HEK293T (cell line): ENCODE measurements at regions not wholly inside any gene's neighbourhood (a gene's known extent, or its start where the extent isn't known, plus 50 kb on each side); places are given as distances from the start of the nearest gene placed in this dataset.

Source experiments
- CTCF ChIA-PET: fragments of 350-600 bp; formaldehyde crosslinking; extraction: SDS; loops from one replicate; lab custom pipeline; 2021; ENCODE audit warnings: antibody characterized with exemption, inconsistent platforms; lab: Yijun Ruan, JAX
- POLR2A ChIA-PET: fragments of 350-600 bp; formaldehyde crosslinking; extraction: SDS; loops from one replicate; lab custom pipeline; 2020; ENCODE audit warnings: antibody characterized with exemption, inconsistent platforms; lab: Yijun Ruan, JAX
- DNase-seq: peaks from one replicate; pipeline ENCODE4 v3.0.0; 2012; ENCODE audit warnings: mixed read lengths; ENCODE audit errors: extremely low spot score
- ARNT ChIP-seq: fragments of 450-650 bp; IDR thresholded peaks from 2 replicates; pipeline ENCODE4 v1.6.1; 2017; ENCODE audit warnings: mild to moderate bottlenecking
- BHLHE40 ChIP-seq: fragments of 450-650 bp; IDR thresholded peaks from 2 replicates; pipeline ENCODE4 v1.6.1; 2016; ENCODE audit warnings: mild to moderate bottlenecking, moderate library complexity, borderline replicate concordance
- CTBP1 ChIP-seq: fragments of 450-650 bp; IDR thresholded peaks from 2 replicates; pipeline ENCODE4 v1.6.1; 2016; ENCODE audit warnings: borderline replicate concordance
- ELF4 ChIP-seq: fragments of 450-650 bp; IDR thresholded peaks from 2 replicates; pipeline ENCODE4 v1.6.1; 2017; ENCODE audit warnings: antibody characterized with exemption
- FOXA1 ChIP-seq: fragments of 450-650 bp; IDR thresholded peaks from 2 replicates; pipeline ENCODE4 v1.6.1; 2016; ENCODE audit warnings: mild to moderate bottlenecking
- FOXK2 ChIP-seq: fragments of 450-650 bp; IDR thresholded peaks from 2 replicates; pipeline ENCODE4 v1.6.1; 2016; ENCODE audit warnings: mild to moderate bottlenecking
- FOXM1 ChIP-seq: fragments of 450-650 bp; IDR thresholded peaks from 2 replicates; pipeline ENCODE4 v1.6.1; 2017; ENCODE audit warnings: mild to moderate bottlenecking, borderline replicate concordance
- HDGF ChIP-seq: fragments of 450-650 bp; IDR thresholded peaks from 2 replicates; pipeline ENCODE4 v1.6.1; 2017; ENCODE audit warnings: antibody characterized with exemption, borderline replicate concordance
- L3MBTL2 ChIP-seq: fragments of 450-650 bp; conservative IDR thresholded peaks from 2 replicates; pipeline ENCODE4 v1.6.1; 2016; ENCODE audit warnings: mild to moderate bottlenecking
- LEF1 ChIP-seq: fragments of 450-650 bp; IDR thresholded peaks from 2 replicates; pipeline ENCODE4 v1.6.1; 2017; ENCODE audit warnings: mild to moderate bottlenecking, borderline replicate concordance
- NFRKB ChIP-seq: fragments of 450-650 bp; IDR thresholded peaks from 2 replicates; pipeline ENCODE4 v1.6.1; 2016; ENCODE audit warnings: mild to moderate bottlenecking, moderate library complexity
- PKNOX1 ChIP-seq: fragments of 450-650 bp; IDR thresholded peaks from 2 replicates; pipeline ENCODE4 v1.6.1; 2016
- SP1 ChIP-seq: fragments of 450-650 bp; IDR thresholded peaks from 2 replicates; pipeline ENCODE4 v1.6.1; 2017
- SUZ12 ChIP-seq: fragments of 450-650 bp; IDR thresholded peaks from 2 replicates; pipeline ENCODE4 v1.6.1; 2016; ENCODE audit warnings: mild to moderate bottlenecking
- TARDBP ChIP-seq: fragments of 450-650 bp; IDR thresholded peaks from 2 replicates; pipeline ENCODE4 v1.6.1; 2016
- ZNF384 ChIP-seq: fragments of 450-650 bp; IDR thresholded peaks from 2 replicates; pipeline ENCODE4 v1.6.1; 2016

GRCh38 chr12:34393086-34393820, 371.0 kb downstream of the ALG10 start:
- ChIA-PET POLR2A (no interaction called here), CTCF (no interaction called here)
- TF ChIP-seq FOXA1 (no peak), FOXK2 (no peak), ARNT (no peak)
- no peak for DNase-seq

- TF ChIP-seq L3MBTL2, result no peak
- no peak for TF ChIP-seq PKNOX1
- no peak for TF ChIP-seq FOXM1
- ChIA-PET CTCF (no interaction called here), POLR2A (no interaction called here)
- no peak for DNase-seq
Observed at GRCh38 chr12:34393821-34394150, 371.5 kb downstream of the ALG10 start.

GRCh38 chr12:34394211-34395055, 372.1 kb downstream of the ALG10 start:
- no peak for DNase-seq
- TF ChIP-seq SP1 (no peak), ZNF384 (no peak), SUZ12 (no peak), BHLHE40 (no peak), NFRKB (no peak), TARDBP (no peak), FOXK2 (no peak), FOXA1 (no peak), CTBP1 (no peak), PKNOX1 (no peak), ARNT (no peak), L3MBTL2 (no peak), FOXM1 (no peak), LEF1 (no peak), HDGF (no peak), ELF4 (no peak)
- ChIA-PET POLR2A (no interaction called here), CTCF (no interaction called here)

GRCh38 chr12:34395056-34396005, 373.0 kb downstream of the ALG10 start:
- TF ChIP-seq HDGF (no peak), ARNT (no peak), ELF4 (no peak), NFRKB (no peak), PKNOX1 (no peak), BHLHE40 (no peak), L3MBTL2 (no peak), TARDBP (no peak), FOXA1 (no peak)
- DNase-seq, result no peak
- ChIA-PET POLR2A (no interaction called here), CTCF (no interaction called here)

- DNase-seq, result no peak
- TF ChIP-seq FOXK2 (no peak), ELF4 (no peak), L3MBTL2 (no peak), PKNOX1 (no peak), FOXM1 (no peak), HDGF (no peak)
Observed at GRCh38 chr12:34396006-34396860, 373.9 kb downstream of the ALG10 start.

More at GRCh38 chr12:34396006-34396860, 373.9 kb downstream of the ALG10 start:
- ChIA-PET CTCF (no interaction called here), POLR2A (no interaction called here)
